Lower leg skin (tissue), 4 donors: ENCODE measurements at regions not wholly inside any gene's neighbourhood (a gene's known extent, or its start where the extent isn't known, plus 50 kb on each side); places are given as distances from the start of the nearest gene placed in this dataset.
"Not testable (repeated sequence)": the region's sequence is repeated elsewhere in the genome, so short reads cannot be mapped to it uniquely, and the experiment has no call there.

Experiments used
- DNase-seq, 2 donors: peaks; one replicate each; pipeline ENCODE4 v3.0.0-alpha.2; 2019; ENCODE audit warnings: low spot score in 2 of 2
- H3K4me3 ChIP-seq: fragments of 200-600 bp; sonication (generic); 2 replicates; pipeline ENCODE4 v1.5.1; 2017; ENCODE audit warnings: mild to moderate bottlenecking, low read depth; ENCODE audit not compliant: poor library complexity, severe bottlenecking
- CTCF ChIP-seq, 3 donors: fragments of 450-650 bp; IDR thresholded peaks; one replicate each; pipeline ENCODE4 v1.5.1; 2016; ENCODE audit warnings: antibody characterized with exemption in 3 of 3, mild to moderate bottlenecking in 3 of 3, moderate library complexity in 2 of 3
- POLR2A ChIP-seq, 2 donors: fragments of 450-650 bp; IDR thresholded peaks; one replicate each; pipeline ENCODE4 v1.6.1; 2016 to 2017; ENCODE audit warnings: antibody characterized with exemption in 2 of 2, mild to moderate bottlenecking in 1 of 2, moderate library complexity in 1 of 2
- WGBS, 2 donors: methylation state at CpG; one replicate each; pipeline ENCODE4 v1.1.5; 2018; 5-methylcytosine and 5-hydroxymethylcytosine counted together
- intact Hi-C: fragments of 100-400 bp; cut with DNase I; formaldehyde crosslinking; loops from one replicate; pipeline ENCODE4 v1.15.0; 2023; ENCODE audit warnings: low total_unique reads

- H3K4me3 ChIP-seq, DNase-seq, intact Hi-C loops: not testable (repeated sequence)
- WGBS, 2 donors, result 64 to 71% methylated on average over 7 of the region's 7 CpGs
Measured at GRCh38 chr17:26996146-26996916, 297.6 kb upstream of the WSB1 start.

- DNase-seq, H3K4me3 ChIP-seq, intact Hi-C loops: not testable (repeated sequence)
- 61 to 63% methylated on average over 4 of the region's 4 CpGs for WGBS, 2 donors
Measured at GRCh38 chr17:27007734-27008531, 286.0 kb upstream of the WSB1 start.

- no peak overlapping the region for H3K4me3 ChIP-seq
- intact Hi-C loops, result no loop called here
- 81 to 85% methylated on average over 14 of the region's 14 CpGs for WGBS, 2 donors
- TF ChIP-seq CTCF (IDR thresholded peaks at IDR 0.05), result no peak
- TF ChIP-seq POLR2A (IDR thresholded peaks at IDR 0.05), result no peak
- DNase-seq, result no peak
Measured at GRCh38 chr17:27009087-27009486, 284.8 kb upstream of the WSB1 start.

GRCh38 chr17:27010138-27010537 is 283.8 kb upstream of the WSB1 start:
- WGBS, 2 donors, result 35 to 51% methylated on average over 3 of the region's 3 CpGs
- intact Hi-C loops, result not testable (repeated sequence)

GRCh38 chr17:27030552-27030951 is 263.4 kb upstream of the WSB1 start:
- WGBS, 2 donors, result 66 to 76% methylated on average over 3 of the region's 3 CpGs
- DNase-seq, intact Hi-C loops, H3K4me3 ChIP-seq: not testable (repeated sequence)

More at GRCh38 chr17:27010138-27010537, 283.8 kb upstream of the WSB1 start:
- not testable (repeated sequence) for H3K4me3 ChIP-seq, DNase-seq

- 33 to 36% methylated on average over 2 of the region's 2 CpGs for WGBS, 2 donors
- H3K4me3 ChIP-seq, result no peak overlapping the region
- intact Hi-C loops, result no loop called here
- no peak for DNase-seq
- no peak for TF ChIP-seq POLR2A (IDR thresholded peaks at IDR 0.05)
- no peak for TF ChIP-seq CTCF (IDR thresholded peaks at IDR 0.05)
Measured at GRCh38 chr17:27038676-27039075, 255.2 kb upstream of the WSB1 start.

GRCh38 chr17:27045039-27045438 is 248.9 kb upstream of the WSB1 start:
- DNase-seq, intact Hi-C loops, H3K4me3 ChIP-seq: not testable (repeated sequence)
- WGBS, 2 donors, result 77 to 85% methylated on average over 12 of the region's 12 CpGs

GRCh38 chr17:27049104-27049784 is 244.7 kb upstream of the WSB1 start:
- 46 to 60% methylated on average over 3 of the region's 3 CpGs for WGBS, 2 donors
- no peak overlapping the region for H3K4me3 ChIP-seq
- intact Hi-C loops, result no loop called here
- TF ChIP-seq CTCF (IDR thresholded peaks at IDR 0.05) (no peak), POLR2A (IDR thresholded peaks at IDR 0.05) (no peak)
- no peak for DNase-seq
